ENCODE measurements at regions not wholly inside any gene's neighbourhood (a gene's known extent, or its start where the extent isn't known, plus 50 kb on each side); places are given as distances from the start of the nearest gene placed in this dataset.

DNA sequence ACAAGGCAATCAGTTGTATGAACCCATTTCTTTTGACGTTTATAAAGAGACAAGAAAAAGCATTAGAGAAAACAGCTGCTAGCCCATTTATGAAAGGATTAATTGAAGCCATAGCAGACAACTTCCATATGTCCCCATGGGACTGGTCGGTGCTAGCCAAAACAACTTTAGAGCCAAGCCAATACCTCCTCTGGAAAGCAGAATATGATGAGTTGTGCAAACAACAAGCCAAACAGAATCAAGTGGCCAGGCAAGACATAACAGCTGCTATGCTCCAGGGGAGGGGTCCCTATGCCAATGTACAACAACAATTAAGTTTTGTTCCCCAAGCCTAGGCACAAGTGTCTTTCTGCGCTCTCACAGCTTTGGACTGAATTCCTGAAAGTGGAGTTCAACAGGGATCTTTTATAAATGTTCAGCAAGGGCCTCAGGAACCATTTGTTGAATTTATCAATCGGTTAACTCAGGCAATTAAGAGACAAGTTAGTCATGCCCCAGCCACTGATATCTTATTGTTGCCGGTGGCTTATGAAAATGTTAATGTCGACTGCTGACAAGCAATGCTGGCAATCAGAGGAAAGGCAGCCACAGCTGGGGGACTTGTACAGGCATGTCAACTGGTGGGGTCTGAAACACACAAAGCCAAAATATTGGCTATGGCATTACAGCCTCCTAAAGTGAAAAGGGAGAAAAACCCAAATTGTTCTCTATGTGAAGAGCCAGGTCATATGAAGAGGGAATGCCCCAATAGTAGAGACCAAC is 1593.1 kb upstream of the TENM4 start:
- H3K9ac ChIP-seq (ENCODE audit: low read length in 3 of 3) = no peak overlapping the region
- no peaks in the 10 kb centered on the region for H3K36me3 ChIP-seq (ENCODE audit: control insufficient read depth in 2 of 3, insufficient read depth in 3 of 3, low read length in 3 of 3)
- TF ChIP-seq, protein P1, sequence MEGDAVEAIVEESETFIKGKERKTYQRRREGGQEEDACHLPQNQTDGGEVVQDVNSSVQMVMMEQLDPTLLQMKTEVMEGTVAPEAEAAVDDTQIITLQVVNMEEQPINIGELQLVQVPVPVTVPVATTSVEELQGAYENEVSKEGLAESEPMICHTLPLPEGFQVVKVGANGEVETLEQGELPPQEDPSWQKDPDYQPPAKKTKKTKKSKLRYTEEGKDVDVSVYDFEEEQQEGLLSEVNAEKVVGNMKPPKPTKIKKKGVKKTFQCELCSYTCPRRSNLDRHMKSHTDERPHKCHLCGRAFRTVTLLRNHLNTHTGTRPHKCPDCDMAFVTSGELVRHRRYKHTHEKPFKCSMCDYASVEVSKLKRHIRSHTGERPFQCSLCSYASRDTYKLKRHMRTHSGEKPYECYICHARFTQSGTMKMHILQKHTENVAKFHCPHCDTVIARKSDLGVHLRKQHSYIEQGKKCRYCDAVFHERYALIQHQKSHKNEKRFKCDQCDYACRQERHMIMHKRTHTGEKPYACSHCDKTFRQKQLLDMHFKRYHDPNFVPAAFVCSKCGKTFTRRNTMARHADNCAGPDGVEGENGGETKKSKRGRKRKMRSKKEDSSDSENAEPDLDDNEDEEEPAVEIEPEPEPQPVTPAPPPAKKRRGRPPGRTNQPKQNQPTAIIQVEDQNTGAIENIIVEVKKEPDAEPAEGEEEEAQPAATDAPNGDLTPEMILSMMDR (IDR thresholded peaks at IDR 0.05; ENCODE audit: borderline replicate concordance, extremely low read depth, insufficient read depth) = no peak
- H3K4me1 ChIP-seq (ENCODE audit: control insufficient read depth in 2 of 3, insufficient read depth in 2 of 3, low read depth in 1 of 3, low read length in 3 of 3) = no peaks in the 10 kb centered on the region
- no peak overlapping the region for H3K4me3 ChIP-seq (ENCODE audit: low read length in 3 of 3)
- no peaks in the 10 kb centered on the region for H3K27me3 ChIP-seq (ENCODE audit: control insufficient read depth, insufficient read depth, low read length)
- H3K27ac ChIP-seq (ENCODE audit: low read depth in 2 of 2, low read length in 2 of 2) = no peak overlapping the region
- FAIRE-seq = no peak
- intact Hi-C loops (cut with DNase I) = no loop called here
- H3K9me3 ChIP-seq (ENCODE audit: control insufficient read depth in 2 of 3, insufficient read depth in 1 of 3, low read length in 3 of 3) = peaks cover 0 to 19% (median 0%) of the 10 kb centered on the region in 3 donors
- no peak for DNase-seq

DNA sequence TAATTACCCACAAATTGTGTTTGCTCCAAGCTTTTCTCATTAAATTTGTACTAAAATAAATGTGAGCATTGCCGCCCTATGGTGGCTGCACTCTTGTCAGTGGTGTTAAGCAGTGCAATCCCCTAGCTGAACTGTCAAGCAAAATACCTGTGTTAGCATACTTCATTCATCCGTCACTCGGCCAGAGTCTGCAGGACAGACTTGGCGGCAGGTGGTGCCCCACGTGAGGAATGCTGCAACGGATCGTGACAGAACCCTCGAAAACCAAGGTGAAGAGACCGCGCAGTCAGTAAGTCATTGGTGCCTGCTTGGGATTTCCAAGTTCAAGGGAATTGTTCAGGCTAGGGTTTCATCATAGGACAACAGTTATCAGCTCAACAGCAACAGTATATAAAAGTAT is 1592.1 kb upstream of the TENM4 start:
- Histone ChIP-seq H3K36me3 (ENCODE audit: control insufficient read depth in 2 of 3, insufficient read depth in 3 of 3, low read length in 3 of 3) (no peaks in the 10 kb centered on the region), H3K9me3 (ENCODE audit: control insufficient read depth in 2 of 3, insufficient read depth in 1 of 3, low read length in 3 of 3) (peaks cover 0 to 13% (median 0%) of the 10 kb centered on the region in 3 donors), H3K27ac (ENCODE audit: low read depth in 2 of 2, low read length in 2 of 2) (no peak overlapping the region), H3K4me3 (ENCODE audit: low read length in 3 of 3) (no peak overlapping the region), H3K4me1 (ENCODE audit: control insufficient read depth in 2 of 3, insufficient read depth in 2 of 3, low read depth in 1 of 3, low read length in 3 of 3) (no peaks in the 10 kb centered on the region), H3K27me3 (ENCODE audit: control insufficient read depth, insufficient read depth, low read length) (no peaks in the 10 kb centered on the region), H3K9ac (ENCODE audit: low read length in 3 of 3) (no peak overlapping the region)
- no peak for FAIRE-seq
- TF ChIP-seq, protein P1 (IDR thresholded peaks at IDR 0.05; ENCODE audit: borderline replicate concordance, extremely low read depth, insufficient read depth) = no peak
- DNase-seq = no peak
- intact Hi-C loops (cut with DNase I) = no loop called here

DNA sequence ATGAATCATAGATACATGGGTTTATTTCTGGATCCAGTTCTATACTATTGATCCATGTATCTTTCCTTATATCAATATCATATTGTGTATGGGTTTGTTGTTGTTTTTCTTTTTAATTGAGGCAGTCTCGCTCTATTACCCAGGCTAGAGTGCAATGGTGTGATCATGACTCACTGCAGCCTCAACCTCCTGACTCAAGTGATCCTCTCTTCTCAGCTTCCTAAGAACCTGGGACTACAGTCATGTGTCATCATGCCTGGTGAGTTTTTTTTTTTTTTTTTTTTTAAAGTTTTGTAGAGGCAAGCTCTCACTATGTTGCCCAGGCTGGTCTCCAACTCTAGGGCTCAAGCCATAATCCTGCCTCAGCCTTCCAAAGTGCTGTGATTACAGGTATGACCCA is 1589.4 kb upstream of the TENM4 start:
- Histone ChIP-seq H3K4me3 (ENCODE audit: low read length in 3 of 3) (no peak overlapping the region), H3K27ac (ENCODE audit: low read depth in 2 of 2, low read length in 2 of 2) (no peak overlapping the region), H3K4me1 (ENCODE audit: control insufficient read depth in 2 of 3, insufficient read depth in 2 of 3, low read depth in 1 of 3, low read length in 3 of 3) (no peaks in the 10 kb centered on the region), H3K36me3 (ENCODE audit: control insufficient read depth in 2 of 3, insufficient read depth in 3 of 3, low read length in 3 of 3) (no peaks in the 10 kb centered on the region), H3K27me3 (ENCODE audit: control insufficient read depth, insufficient read depth, low read length) (no peaks in the 10 kb centered on the region), H3K9me3 (ENCODE audit: control insufficient read depth in 2 of 3, insufficient read depth in 1 of 3, low read length in 3 of 3) (no peaks in the 10 kb centered on the region), H3K9ac (ENCODE audit: low read length in 3 of 3) (no peak overlapping the region)
- TF ChIP-seq, protein P1 (IDR thresholded peaks at IDR 0.05; ENCODE audit: borderline replicate concordance, extremely low read depth, insufficient read depth) = no peak
- DNase-seq = no peak
- intact Hi-C loops (cut with DNase I) = no loop called here
- no peak for FAIRE-seq
